GM12875 (cell line): ENCODE measurements at regions not wholly inside any gene's neighbourhood (a gene's known extent, or its start where the extent isn't known, plus 50 kb on each side); places are given as distances from the start of the nearest gene placed in this dataset.

Source experiments
- H3K4me3 ChIP-seq: one replicate; pipeline ENCODE4 v1.5.1; 2011; ENCODE audit warnings: low read depth, low read length, control low read depth
- TF ChIP-seq, protein P1 (sequence below): IDR thresholded peaks from 2 replicates; pipeline ENCODE4 v1.5.1; 2011; ENCODE audit warnings: low read depth, mild to moderate bottlenecking, control low read depth, inconsistent platforms, low read length, moderate library complexity, borderline replicate concordance; ENCODE audit not compliant: insufficient read depth

GRCh38 chr1:68314151-68314780 is 81.9 kb upstream of the WLS start:
- TF ChIP-seq, protein P1, sequence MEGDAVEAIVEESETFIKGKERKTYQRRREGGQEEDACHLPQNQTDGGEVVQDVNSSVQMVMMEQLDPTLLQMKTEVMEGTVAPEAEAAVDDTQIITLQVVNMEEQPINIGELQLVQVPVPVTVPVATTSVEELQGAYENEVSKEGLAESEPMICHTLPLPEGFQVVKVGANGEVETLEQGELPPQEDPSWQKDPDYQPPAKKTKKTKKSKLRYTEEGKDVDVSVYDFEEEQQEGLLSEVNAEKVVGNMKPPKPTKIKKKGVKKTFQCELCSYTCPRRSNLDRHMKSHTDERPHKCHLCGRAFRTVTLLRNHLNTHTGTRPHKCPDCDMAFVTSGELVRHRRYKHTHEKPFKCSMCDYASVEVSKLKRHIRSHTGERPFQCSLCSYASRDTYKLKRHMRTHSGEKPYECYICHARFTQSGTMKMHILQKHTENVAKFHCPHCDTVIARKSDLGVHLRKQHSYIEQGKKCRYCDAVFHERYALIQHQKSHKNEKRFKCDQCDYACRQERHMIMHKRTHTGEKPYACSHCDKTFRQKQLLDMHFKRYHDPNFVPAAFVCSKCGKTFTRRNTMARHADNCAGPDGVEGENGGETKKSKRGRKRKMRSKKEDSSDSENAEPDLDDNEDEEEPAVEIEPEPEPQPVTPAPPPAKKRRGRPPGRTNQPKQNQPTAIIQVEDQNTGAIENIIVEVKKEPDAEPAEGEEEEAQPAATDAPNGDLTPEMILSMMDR = no peak
- no peak overlapping the region for H3K4me3 ChIP-seq

- H3K4me3 ChIP-seq = no peak overlapping the region
- TF ChIP-seq, protein P1 = no peak
Observed at GRCh38 chr1:68313735-68314134, 81.4 kb upstream of the WLS start.

- H3K4me3 ChIP-seq = no peak overlapping the region
- TF ChIP-seq, protein P1 = no peak
Observed at GRCh38 chr1:68308034-68308433, 75.7 kb upstream of the WLS start.

DNA sequence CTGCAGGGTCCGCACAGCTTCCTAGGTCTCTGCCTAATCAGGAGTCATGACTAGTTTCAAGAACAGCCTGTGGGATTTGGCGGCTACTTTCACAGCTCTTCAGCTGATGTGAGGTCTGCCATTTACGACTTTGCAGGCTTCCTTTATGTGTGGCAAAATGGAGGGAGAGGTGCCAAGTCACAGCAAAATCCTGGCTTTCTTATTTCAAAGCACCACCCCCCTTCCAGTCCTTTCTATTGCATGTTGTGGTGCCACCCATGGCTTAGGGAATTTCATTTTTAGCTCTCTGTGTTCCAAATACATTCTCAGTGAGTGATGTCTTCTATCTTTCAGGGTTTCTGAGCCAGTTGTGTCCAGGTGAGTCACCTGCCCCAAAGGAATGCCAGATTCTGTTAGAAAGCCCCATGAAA is 75.1 kb upstream of the WLS start:
- TF ChIP-seq, protein P1 = no peak
- no peak overlapping the region for H3K4me3 ChIP-seq

DNA sequence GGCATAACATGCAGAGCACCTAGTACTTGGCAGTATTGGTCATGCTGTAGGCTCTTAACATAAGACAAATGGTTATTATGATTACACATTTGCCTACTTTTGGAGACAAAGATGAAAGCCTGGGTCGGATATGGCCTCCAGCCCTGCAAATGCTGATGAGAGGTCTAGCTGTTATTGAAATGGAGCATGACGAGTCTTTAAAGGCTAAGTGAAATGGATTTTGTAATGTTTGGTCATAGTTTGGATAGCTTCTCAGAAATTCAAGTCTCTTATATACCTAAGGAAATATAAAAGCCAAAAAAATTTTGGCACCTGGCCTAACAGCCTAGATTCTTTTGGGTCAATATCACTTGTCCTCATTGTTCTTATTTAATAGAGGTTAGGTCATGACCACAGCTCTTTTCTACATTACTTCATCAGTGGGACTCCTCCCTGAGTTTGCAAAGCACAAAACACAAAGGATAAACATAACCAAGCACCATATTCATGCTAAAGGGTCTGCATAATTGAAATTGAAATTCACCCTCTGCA is 69.2 kb upstream of the WLS start:
- H3K4me3 ChIP-seq = no peak overlapping the region
- TF ChIP-seq, protein P1 = no peak

GRCh38 chr1:68294367-68295066 is 62.2 kb upstream of the WLS start:
- no peak overlapping the region for H3K4me3 ChIP-seq
- TF ChIP-seq, protein P1 = no peak
